Activated T-cell treated with anti-CD3 and anti-CD28 coated beads, Interleukin-2, amount 50 U/mL, for 72 hours (primary cell): ENCODE measurements at regions not wholly inside any gene's neighbourhood (a gene's known extent, or its start where the extent isn't known, plus 50 kb on each side); places are given as distances from the start of the nearest gene placed in this dataset.
"Not testable (repeated sequence)": the region's sequence is repeated elsewhere in the genome, so short reads cannot be mapped to it uniquely, and the experiment has no call there.

Experiments
- ATAC-seq, 2 donors: fragments of 150-1000 bp; cut with Tn5 transposase; replicated peaks in 1 of 2; 2 replicates each; pipeline ENCODE4 v1.10.0; 2021; ENCODE audit warnings: moderate library complexity in 2 of 2, mild to moderate bottlenecking in 1 of 2
- DNase-seq, 2 donors: peaks; one replicate each; pipeline ENCODE4 v3.0.0; 2021 to 2022; ENCODE audit warnings: mixed read lengths in 1 of 2
- H3K27ac Mint-ChIP-seq: one replicate; pipeline ENCODE4 v1.8.0; 2022; ENCODE audit warnings: mild to moderate bottlenecking, moderate library complexity, mixed read lengths
- H3K27me3 Mint-ChIP-seq: one replicate; pipeline ENCODE4 v1.8.0; 2022; ENCODE audit warnings: low read depth, mixed read lengths
- H3K36me3 Mint-ChIP-seq, 2 donors: one replicate each; pipeline ENCODE4 v1.8.0; 2022; ENCODE audit warnings: mixed read lengths in 2 of 2, mild to moderate bottlenecking in 1 of 2; ENCODE audit not compliant: insufficient read depth in 2 of 2
- H3K4me1 Mint-ChIP-seq: one replicate; pipeline ENCODE4 v1.8.0; 2022; ENCODE audit warnings: low read depth, mixed read lengths
- H3K4me3 Mint-ChIP-seq, 2 donors: one replicate each; pipeline ENCODE4 v1.8.0; 2022; ENCODE audit warnings: mild to moderate bottlenecking in 2 of 2, mixed read lengths in 2 of 2, moderate library complexity in 2 of 2
- H3K9me3 Mint-ChIP-seq, 2 donors: one replicate each; pipeline ENCODE4 v1.8.0; 2022; ENCODE audit warnings: mixed read lengths in 2 of 2

DNA sequence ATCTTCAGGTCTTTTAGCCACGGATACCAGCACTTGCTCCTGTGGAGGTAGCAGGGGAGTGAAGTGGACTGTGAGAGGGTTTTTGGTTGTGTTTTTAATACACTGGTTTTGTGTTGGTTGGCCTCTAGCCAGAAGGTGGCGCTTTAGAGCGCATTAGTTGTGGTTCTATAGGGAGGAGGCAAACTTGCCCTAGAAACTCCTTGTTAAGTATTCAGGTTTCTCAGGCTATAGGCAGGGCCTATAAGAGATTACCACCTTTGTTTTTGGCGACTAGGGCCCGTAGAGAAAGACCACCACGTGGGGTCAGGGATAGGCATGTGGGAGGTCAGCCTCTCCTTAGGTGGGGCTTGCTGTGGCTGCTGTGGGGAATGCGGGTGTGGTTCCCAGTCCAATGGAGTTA lies 221.6 kb upstream of the SPANXN4 start:
- H3K9me3 Mint-ChIP-seq: peaks cover 0 to 5% of the 10 kb centered on the region in 2 donors
- H3K4me1 Mint-ChIP-seq: no peaks in the 10 kb centered on the region
- peaks cover 16% of the 10 kb centered on the region for H3K27me3 Mint-ChIP-seq
- no peak overlapping the region for H3K27ac Mint-ChIP-seq
- no peaks in the 10 kb centered on the region for H3K36me3 Mint-ChIP-seq
- no peak for ATAC-seq
- DNase-seq: peak in 1 of 2 donors; percentile 2
- H3K4me3 Mint-ChIP-seq: no peak overlapping the region

GRCh38 chrX:142819461-142819860 lies 206.3 kb upstream of the SPANXN4 start:
- Mint-ChIP-seq H3K4me3 (no peak overlapping the region), H3K36me3 (no peaks in the 10 kb centered on the region), H3K27ac (no peak overlapping the region), H3K4me1 (no peaks in the 10 kb centered on the region), H3K27me3 (peaks cover 4% of the 10 kb centered on the region), H3K9me3 (peaks cover 0 to 3% of the 10 kb centered on the region in 2 donors)
- DNase-seq (no peak), ATAC-seq (no peak)

- H3K4me3 Mint-ChIP-seq: no peak overlapping the region
- ATAC-seq (no peak), DNase-seq (no peak)
- H3K9me3 Mint-ChIP-seq: no peaks in the 10 kb centered on the region
- no peaks in the 10 kb centered on the region for H3K36me3 Mint-ChIP-seq
- H3K27ac Mint-ChIP-seq: no peak overlapping the region
- no peaks in the 10 kb centered on the region for H3K4me1 Mint-ChIP-seq
- peaks cover 6% of the 10 kb centered on the region for H3K27me3 Mint-ChIP-seq
These were observed 197.6 kb upstream of the SPANXN4 start for GRCh38 chrX:142828129-142828528.

DNA sequence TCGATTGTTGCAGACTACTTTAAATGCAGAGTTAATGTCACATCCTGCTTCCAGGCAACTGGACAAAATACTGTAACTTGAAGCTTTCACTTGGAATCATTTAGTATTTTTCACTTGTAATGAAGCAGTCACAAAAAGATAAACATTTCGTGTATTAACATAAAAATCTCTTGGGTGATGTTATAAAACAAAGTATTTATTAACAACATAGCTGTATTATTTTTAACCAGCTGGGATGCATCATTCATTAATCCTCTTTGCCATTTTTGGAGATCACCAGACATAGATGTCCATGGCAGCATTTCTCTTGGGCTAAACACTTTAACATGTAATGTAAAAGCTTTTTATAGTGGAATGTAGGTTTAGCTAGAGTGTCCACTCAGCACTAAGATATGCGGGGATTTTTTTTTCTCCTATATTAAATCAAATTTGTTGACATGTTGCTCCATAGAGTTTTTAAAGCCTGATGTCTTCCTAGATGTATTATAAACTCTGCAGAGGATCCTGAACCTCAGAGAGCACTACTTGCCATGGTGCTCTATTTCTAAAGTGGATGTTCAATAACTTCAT lies 193.7 kb upstream of the SPANXN4 start:
- ATAC-seq: no peak
- DNase-seq: no peak
- Mint-ChIP-seq H3K4me3 (no peak overlapping the region), H3K36me3 (no peaks in the 10 kb centered on the region), H3K27me3 (peaks cover 8% of the 10 kb centered on the region), H3K4me1 (no peaks in the 10 kb centered on the region), H3K9me3 (peaks cover 2 to 5% of the 10 kb centered on the region in 2 donors), H3K27ac (no peak overlapping the region)

DNA sequence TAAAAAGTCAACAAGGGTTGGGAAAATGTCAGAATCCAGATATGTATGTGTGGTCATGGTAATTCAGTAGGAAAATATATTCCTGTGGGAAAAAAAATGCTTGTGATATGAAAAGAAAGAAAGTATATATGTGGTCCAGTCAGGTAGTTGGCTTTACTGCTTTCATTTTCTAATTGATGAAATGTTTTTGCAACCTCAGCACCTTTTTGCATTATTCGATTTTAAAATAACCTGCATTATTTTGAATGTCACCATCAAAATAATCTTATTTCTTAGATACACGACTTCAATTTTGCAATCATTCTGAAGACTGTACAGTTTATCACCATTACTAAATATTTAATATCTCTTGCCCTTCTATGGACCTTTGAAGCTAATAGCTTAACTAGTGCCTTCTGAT lies 170.8 kb upstream of the SPANXN4 start:
- H3K27ac Mint-ChIP-seq: no peak overlapping the region
- no peak overlapping the region for H3K4me3 Mint-ChIP-seq
- H3K36me3 Mint-ChIP-seq: peaks cover 0 to 1% of the 10 kb centered on the region in 2 donors
- no peak for ATAC-seq
- peaks cover 2% of the 10 kb centered on the region in 2 donors for H3K9me3 Mint-ChIP-seq
- H3K27me3 Mint-ChIP-seq: no peaks in the 10 kb centered on the region
- H3K4me1 Mint-ChIP-seq: no peaks in the 10 kb centered on the region
- DNase-seq: no peak

GRCh38 chrX:142860944-142861343 lies 164.8 kb upstream of the SPANXN4 start:
- no peaks in the 10 kb centered on the region for H3K4me1 Mint-ChIP-seq
- H3K27ac Mint-ChIP-seq: no peak overlapping the region
- H3K9me3 Mint-ChIP-seq: peaks cover 4 to 6% of the 10 kb centered on the region in 2 donors
- H3K36me3 Mint-ChIP-seq: peaks cover 0 to 1% of the 10 kb centered on the region in 2 donors
- DNase-seq (no peak), ATAC-seq (no peak)
- peaks cover 11% of the 10 kb centered on the region for H3K27me3 Mint-ChIP-seq
- no peak overlapping the region for H3K4me3 Mint-ChIP-seq

DNA sequence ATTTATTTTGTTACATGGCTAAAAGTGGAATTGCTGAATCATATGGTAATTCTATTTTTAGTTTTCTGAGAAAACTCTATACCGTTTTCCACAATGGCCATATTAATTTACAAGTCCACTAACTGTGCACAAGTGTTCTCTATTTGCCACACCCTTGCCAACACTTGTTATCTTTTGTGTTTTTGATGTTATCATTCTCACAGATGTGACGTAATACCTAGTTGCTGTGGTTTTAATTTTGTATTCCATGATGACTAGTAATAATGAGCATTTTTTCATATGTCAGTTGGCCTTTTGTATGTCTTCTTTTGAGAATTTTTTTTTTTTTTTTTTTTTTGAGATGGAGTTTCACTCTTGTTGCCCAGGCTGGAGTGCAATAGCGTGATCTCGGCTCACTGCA lies 164.2 kb upstream of the SPANXN4 start:
- Mint-ChIP-seq H3K4me3 (no peak overlapping the region), H3K27ac (no peak overlapping the region), H3K4me1 (no peaks in the 10 kb centered on the region), H3K27me3 (peaks cover 11% of the 10 kb centered on the region), H3K36me3 (peaks cover 0 to 1% of the 10 kb centered on the region in 2 donors), H3K9me3 (peaks cover 4 to 6% of the 10 kb centered on the region in 2 donors)
- ATAC-seq (no peak), DNase-seq (no peak)

DNA sequence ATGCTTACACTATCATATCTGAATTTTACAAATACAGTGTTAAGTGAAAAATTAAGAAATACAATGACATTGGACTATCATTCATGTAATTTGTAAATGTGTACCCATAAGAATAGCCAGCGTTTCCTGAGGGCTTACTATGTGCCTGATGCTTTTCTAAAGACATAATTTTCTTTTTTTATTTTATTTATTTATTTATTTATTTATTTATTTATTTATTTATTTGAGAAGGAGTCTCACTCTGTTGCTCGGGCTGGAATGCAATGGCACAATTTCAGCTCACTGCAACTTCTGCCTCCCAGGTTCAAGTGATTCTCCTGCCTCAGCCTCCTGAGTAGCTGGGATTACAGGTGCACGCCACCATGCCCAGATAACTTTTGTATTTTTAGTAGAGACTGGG lies 159.5 kb upstream of the SPANXN4 start:
- H3K36me3 Mint-ChIP-seq, DNase-seq, H3K4me3 Mint-ChIP-seq, ATAC-seq, H3K4me1 Mint-ChIP-seq, H3K27ac Mint-ChIP-seq, H3K9me3 Mint-ChIP-seq: not testable (repeated sequence)
- H3K27me3 Mint-ChIP-seq: peaks cover 11% of the 10 kb centered on the region

GRCh38 chrX:142873214-142873613 lies 152.5 kb upstream of the SPANXN4 start:
- H3K27me3 Mint-ChIP-seq: no peaks in the 10 kb centered on the region
- no peak for DNase-seq
- H3K4me3 Mint-ChIP-seq: no peak overlapping the region
- H3K27ac Mint-ChIP-seq: no peak overlapping the region
- H3K9me3 Mint-ChIP-seq: peaks cover 0 to 3% of the 10 kb centered on the region in 2 donors
- peaks cover 0 to 2% of the 10 kb centered on the region in 2 donors for H3K36me3 Mint-ChIP-seq
- ATAC-seq: no peak
- no peaks in the 10 kb centered on the region for H3K4me1 Mint-ChIP-seq

- H3K9me3 Mint-ChIP-seq: peaks cover 1 to 2% of the 10 kb centered on the region in 2 donors
- no peaks in the 10 kb centered on the region for H3K4me1 Mint-ChIP-seq
- no peak for DNase-seq
- no peaks in the 10 kb centered on the region for H3K36me3 Mint-ChIP-seq
- no peak overlapping the region for H3K4me3 Mint-ChIP-seq
- no peak for ATAC-seq
- no peaks in the 10 kb centered on the region for H3K27me3 Mint-ChIP-seq
- H3K27ac Mint-ChIP-seq: no peak overlapping the region
These were observed 140.8 kb upstream of the SPANXN4 start for GRCh38 chrX:142884881-142885280.

GRCh38 chrX:142891046-142891445 lies 134.7 kb upstream of the SPANXN4 start:
- no peaks in the 10 kb centered on the region for H3K9me3 Mint-ChIP-seq
- H3K36me3 Mint-ChIP-seq: no peaks in the 10 kb centered on the region
- H3K4me1 Mint-ChIP-seq: no peaks in the 10 kb centered on the region
- no peak for ATAC-seq
- H3K27me3 Mint-ChIP-seq: no peaks in the 10 kb centered on the region
- no peak overlapping the region for H3K4me3 Mint-ChIP-seq
- no peak overlapping the region for H3K27ac Mint-ChIP-seq
- DNase-seq: no peak

- Mint-ChIP-seq H3K36me3 (no peaks in the 10 kb centered on the region), H3K4me3 (no peak overlapping the region), H3K27ac (no peak overlapping the region), H3K4me1 (no peaks in the 10 kb centered on the region), H3K27me3 (no peaks in the 10 kb centered on the region), H3K9me3 (peaks cover 0 to 2% of the 10 kb centered on the region in 2 donors)
- ATAC-seq (no peak), DNase-seq (no peak)
These were observed 127.6 kb upstream of the SPANXN4 start for GRCh38 chrX:142898164-142898563.

- Mint-ChIP-seq H3K27me3 (peaks cover 13% of the 10 kb centered on the region), H3K27ac (no peak overlapping the region), H3K4me1 (no peaks in the 10 kb centered on the region), H3K4me3 (no peak overlapping the region), H3K36me3 (no peaks in the 10 kb centered on the region), H3K9me3 (peaks cover 0 to 7% of the 10 kb centered on the region in 2 donors)
- no peak for ATAC-seq
- no peak for DNase-seq
These were observed 102.5 kb upstream of the SPANXN4 start for GRCh38 chrX:142923201-142923600.

DNA sequence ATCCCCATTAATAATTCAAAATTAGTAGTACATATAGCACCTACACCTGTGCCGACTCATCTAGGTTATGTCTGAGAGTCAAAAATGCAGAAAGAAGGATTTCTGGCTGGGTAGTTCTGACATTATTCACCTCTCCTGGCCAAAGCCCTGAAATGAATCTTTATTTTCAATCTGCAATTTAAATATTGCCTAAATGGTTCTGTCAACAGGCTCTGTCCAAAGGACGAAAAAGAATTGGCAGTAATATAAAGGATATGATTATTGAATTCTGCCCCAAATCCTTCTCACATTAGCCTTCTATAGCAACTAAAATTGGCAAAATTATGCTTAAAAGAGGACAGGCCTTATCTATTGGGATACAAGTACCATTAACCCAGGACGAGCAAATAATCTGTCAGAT lies 86.9 kb upstream of the SPANXN4 start:
- no peak for ATAC-seq
- Mint-ChIP-seq H3K27ac (no peak overlapping the region), H3K36me3 (no peaks in the 10 kb centered on the region)

More for the DNA sequence above, 86.9 kb upstream of the SPANXN4 start:
- no peaks in the 10 kb centered on the region for H3K27me3 Mint-ChIP-seq
- H3K4me1 Mint-ChIP-seq: no peaks in the 10 kb centered on the region
- DNase-seq: no peak
- H3K9me3 Mint-ChIP-seq: peaks cover 1 to 5% of the 10 kb centered on the region in 2 donors
- H3K4me3 Mint-ChIP-seq: no peak overlapping the region
